Astrocyte (in vitro differentiated cells and primary cell): ENCODE measurements at regions not wholly inside any gene's neighbourhood (a gene's known extent, or its start where the extent isn't known, plus 50 kb on each side); places are given as distances from the start of the nearest gene placed in this dataset.

Experiments used
- DNase-seq: peaks from one replicate; pipeline ENCODE4 v3.0.0-alpha.2; 2010; ENCODE audit warnings: low read depth
- FAIRE-seq: peaks from 2 replicates; lab custom pipeline; 2011; peaks lifted over from hg19 to GRCh38; lab: Jason Lieb, UNC
- H2AFZ ChIP-seq: 2 replicates; pipeline ENCODE4 v1.6.0; 2012; ENCODE audit warnings: low read depth, low read length, inconsistent platforms
- H3K27ac ChIP-seq: 2 replicates; pipeline ENCODE4 v1.5.1; 2011; ENCODE audit warnings: low read depth, low read length, inconsistent platforms
- H3K27me3 ChIP-seq: 2 replicates; pipeline ENCODE4 v1.6.0; 2011; ENCODE audit warnings: low read length, inconsistent platforms; ENCODE audit not compliant: insufficient read depth
- H3K36me3 ChIP-seq: 2 replicates; pipeline ENCODE4 v1.5.1; 2011; ENCODE audit warnings: low read length, inconsistent platforms; ENCODE audit not compliant: insufficient read depth
- H3K4me1 ChIP-seq: 2 replicates; pipeline ENCODE4 v1.5.1; 2011; ENCODE audit warnings: low read length, inconsistent platforms; ENCODE audit not compliant: insufficient read depth
- H3K4me2 ChIP-seq: 2 replicates; pipeline ENCODE4 v1.6.0; 2012; ENCODE audit warnings: low read length, inconsistent platforms
- H3K4me3 ChIP-seq: 2 replicates; pipeline ENCODE4 v1.5.1; 2011; ENCODE audit warnings: low read depth, mild to moderate bottlenecking, low read length, inconsistent platforms; ENCODE audit not compliant: insufficient read depth
- H3K79me2 ChIP-seq: 2 replicates; pipeline ENCODE4 v1.6.0; 2012; ENCODE audit warnings: mild to moderate bottlenecking, low read length, inconsistent platforms; ENCODE audit not compliant: insufficient read depth
- H3K9ac ChIP-seq: 2 replicates; pipeline ENCODE4 v1.6.0; 2012; ENCODE audit warnings: mild to moderate bottlenecking, low read length, inconsistent platforms
- H3K9me3 ChIP-seq: 2 replicates; pipeline ENCODE4 v1.5.1; 2012; ENCODE audit warnings: low read depth, mild to moderate bottlenecking, low read length, inconsistent platforms; ENCODE audit not compliant: insufficient read depth
- H4K20me1 ChIP-seq: 2 replicates; pipeline ENCODE4 v1.6.0; 2012; ENCODE audit warnings: low read length, inconsistent platforms; ENCODE audit not compliant: insufficient read depth
- H3K27ac Mint-ChIP-seq: one replicate; pipeline ENCODE4 v1.8.0; 2021; ENCODE audit warnings: mild to moderate bottlenecking, mixed read lengths; ENCODE audit not compliant: unreplicated experiment
- H3K27me3 Mint-ChIP-seq: one replicate; pipeline ENCODE4 v1.8.0; 2021; ENCODE audit warnings: low read depth, mixed read lengths; ENCODE audit not compliant: unreplicated experiment
- H3K36me3 Mint-ChIP-seq: one replicate; pipeline ENCODE4 v1.8.0; 2021; ENCODE audit warnings: low read depth, mixed read lengths; ENCODE audit not compliant: unreplicated experiment
- H3K4me1 Mint-ChIP-seq: one replicate; pipeline ENCODE4 v1.8.0; 2021; ENCODE audit warnings: low read depth, mixed read lengths; ENCODE audit not compliant: unreplicated experiment
- H3K4me3 Mint-ChIP-seq: one replicate; pipeline ENCODE4 v1.8.0; 2021; ENCODE audit warnings: mild to moderate bottlenecking, moderate library complexity, mixed read lengths; ENCODE audit not compliant: unreplicated experiment
- H3K9me3 Mint-ChIP-seq: one replicate; pipeline ENCODE4 v1.8.0; 2021; ENCODE audit warnings: mild to moderate bottlenecking, mixed read lengths; ENCODE audit not compliant: unreplicated experiment
- CTCF ChIP-seq: IDR thresholded peaks from 2 replicates; pipeline ENCODE4 v1.5.1; 2011; ENCODE audit warnings: low read depth, mild to moderate bottlenecking, inconsistent platforms, low read length, moderate library complexity; ENCODE audit not compliant: insufficient read depth
- EZH2 ChIP-seq: IDR thresholded peaks from 2 replicates; pipeline ENCODE4 v1.6.1; 2012; ENCODE audit warnings: mild to moderate bottlenecking, low read length, inconsistent platforms; ENCODE audit not compliant: insufficient read depth

- DNase-seq (peak; percentile 78), FAIRE-seq (peak; percentile 87)
- Histone ChIP-seq H3K9ac (no peak overlapping the region), H3K4me3 (no peak overlapping the region), H3K4me2 (no peak overlapping the region), H3K79me2 (no peaks in the 10 kb centered on the region), H4K20me1 (no peaks in the 10 kb centered on the region), H3K36me3 (no peaks in the 10 kb centered on the region), H2AFZ (no peak overlapping the region), H3K27me3 (no peaks in the 10 kb centered on the region), H3K27ac (no peak overlapping the region), H3K9me3 (no peaks in the 10 kb centered on the region), H3K4me1 (no peaks in the 10 kb centered on the region)
- TF ChIP-seq CTCF (no peak), EZH2 (no peak)
- Mint-ChIP-seq H3K36me3 (peaks cover 2% of the 10 kb centered on the region), H3K9me3 (peaks cover 2% of the 10 kb centered on the region), H3K27ac (no peak overlapping the region), H3K4me3 (no peak overlapping the region), H3K27me3 (no peaks in the 10 kb centered on the region), H3K4me1 (peaks cover 18% of the 10 kb centered on the region)
Measured at GRCh38 chr11:95682552-95682951, 107.0 kb downstream of the FAM76B start.

- Mint-ChIP-seq H3K9me3 (peaks cover 2% of the 10 kb centered on the region), H3K36me3 (peaks cover 2% of the 10 kb centered on the region), H3K27ac (peak overlapping the region; percentile 64), H3K4me3 (no peak overlapping the region), H3K27me3 (no peaks in the 10 kb centered on the region), H3K4me1 (peaks cover 18% of the 10 kb centered on the region)
- Histone ChIP-seq H3K9me3 (no peaks in the 10 kb centered on the region), H3K4me1 (no peaks in the 10 kb centered on the region), H3K79me2 (no peaks in the 10 kb centered on the region), H3K4me2 (no peak overlapping the region), H2AFZ (no peak overlapping the region), H3K4me3 (no peak overlapping the region), H4K20me1 (no peaks in the 10 kb centered on the region), H3K9ac (no peak overlapping the region), H3K36me3 (no peaks in the 10 kb centered on the region), H3K27me3 (no peaks in the 10 kb centered on the region), H3K27ac (no peak overlapping the region)
- DNase-seq, result peak; percentile 92
- TF ChIP-seq EZH2 (no peak), CTCF (no peak)
- peak; percentile 58 for FAIRE-seq
Measured at GRCh38 chr11:95680169-95680929, 109.2 kb downstream of the FAM76B start.

GRCh38 chr11:95678988-95679387 is 110.6 kb downstream of the FAM76B start:
- Mint-ChIP-seq H3K4me3 (no peak overlapping the region), H3K27me3 (no peaks in the 10 kb centered on the region), H3K27ac (no peak overlapping the region), H3K4me1 (peaks cover 16% of the 10 kb centered on the region), H3K36me3 (peaks cover 2% of the 10 kb centered on the region), H3K9me3 (peaks cover 2% of the 10 kb centered on the region)
- no peak for FAIRE-seq
- Histone ChIP-seq H3K9ac (no peak overlapping the region), H4K20me1 (no peaks in the 10 kb centered on the region), H3K27ac (no peak overlapping the region), H3K79me2 (no peaks in the 10 kb centered on the region), H2AFZ (no peak overlapping the region), H3K4me2 (no peak overlapping the region), H3K9me3 (no peaks in the 10 kb centered on the region), H3K36me3 (no peaks in the 10 kb centered on the region), H3K4me1 (no peaks in the 10 kb centered on the region), H3K4me3 (no peak overlapping the region), H3K27me3 (no peaks in the 10 kb centered on the region)
- TF ChIP-seq CTCF, result no peak
- TF ChIP-seq EZH2, result no peak
- no peak for DNase-seq
